Hematopoietic multipotent progenitor cell treated with erythropoietin and hydrocortisone succinate and interleukin-3 and kit ligand, for 6 days (in vitro differentiated cells): ENCODE measurements at regions not wholly inside any gene's neighbourhood (a gene's known extent, or its start where the extent isn't known, plus 50 kb on each side); places are given as distances from the start of the nearest gene placed in this dataset.

Experiments
- DNase-seq: peaks from one replicate; pipeline ENCODE4 v3.0.0-alpha.2; 2015

DNA sequence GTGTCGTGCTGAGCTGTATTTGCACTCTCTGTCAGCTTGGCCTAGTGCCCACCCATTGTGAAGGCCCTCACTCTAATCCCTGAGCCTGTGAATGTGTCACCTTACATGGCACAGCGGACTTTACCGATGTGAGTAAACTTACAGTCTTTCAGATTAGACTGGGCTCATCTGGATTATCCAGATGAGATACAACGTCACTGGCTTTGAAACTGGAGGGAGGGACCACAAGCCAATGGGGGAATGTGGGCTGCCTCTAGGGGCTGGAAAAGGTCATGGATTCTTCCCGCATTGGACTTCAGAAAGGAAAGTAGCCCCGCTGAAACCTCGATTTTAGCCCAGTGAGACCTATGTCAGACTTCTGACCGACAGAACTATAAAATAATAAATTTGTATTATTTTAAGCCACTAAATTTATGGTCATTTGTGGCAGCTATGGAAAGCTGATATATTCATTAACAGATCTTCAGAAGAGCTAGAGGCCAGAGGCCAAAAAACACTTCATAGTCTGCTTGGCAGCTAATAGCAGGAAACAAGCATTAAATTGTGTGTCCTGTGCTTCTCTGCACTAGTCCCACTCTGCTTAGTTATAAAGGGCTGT is 139.0 kb upstream of the GAS1 start:
- no peak for DNase-seq

DNA sequence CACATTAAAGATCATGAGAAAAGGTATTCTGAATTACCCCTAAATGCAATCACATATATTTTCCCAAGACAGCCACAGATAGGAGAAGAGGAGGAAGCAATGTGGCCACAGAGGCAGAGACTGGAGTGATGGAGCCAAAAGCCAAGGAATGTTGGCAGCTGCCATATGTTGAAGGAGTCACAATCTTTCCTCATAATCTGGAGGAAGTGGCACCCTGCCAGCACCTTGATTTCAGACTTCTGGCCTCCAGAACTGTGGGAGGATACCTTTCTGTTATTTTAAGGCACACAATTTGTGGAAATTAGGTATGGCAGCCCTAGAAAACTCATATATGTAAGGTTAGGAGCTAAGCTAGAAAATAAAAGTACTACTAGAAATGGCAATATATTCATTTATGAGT is 139.9 kb upstream of the GAS1 start:
- DNase-seq = no peak

DNA sequence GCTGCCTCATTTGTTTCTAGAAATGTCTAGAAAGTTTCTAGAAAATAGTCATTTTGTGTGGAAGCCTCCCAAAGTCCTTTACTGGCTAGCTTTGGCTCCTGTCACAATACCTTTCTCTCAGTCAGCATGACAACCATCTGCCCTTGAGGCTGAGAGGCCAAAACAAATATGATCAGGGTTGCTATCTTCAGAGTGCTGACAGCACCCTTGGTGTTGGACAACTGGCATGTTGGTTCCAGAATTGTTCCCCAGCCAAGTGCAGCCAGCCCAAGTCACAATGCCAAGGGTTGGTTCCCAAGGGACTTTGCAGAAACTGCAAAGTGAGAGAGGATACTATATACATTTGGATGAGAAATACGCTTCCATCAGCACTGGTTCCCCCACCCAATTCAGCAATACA is 140.9 kb upstream of the GAS1 start:
- DNase-seq = no peak

DNA sequence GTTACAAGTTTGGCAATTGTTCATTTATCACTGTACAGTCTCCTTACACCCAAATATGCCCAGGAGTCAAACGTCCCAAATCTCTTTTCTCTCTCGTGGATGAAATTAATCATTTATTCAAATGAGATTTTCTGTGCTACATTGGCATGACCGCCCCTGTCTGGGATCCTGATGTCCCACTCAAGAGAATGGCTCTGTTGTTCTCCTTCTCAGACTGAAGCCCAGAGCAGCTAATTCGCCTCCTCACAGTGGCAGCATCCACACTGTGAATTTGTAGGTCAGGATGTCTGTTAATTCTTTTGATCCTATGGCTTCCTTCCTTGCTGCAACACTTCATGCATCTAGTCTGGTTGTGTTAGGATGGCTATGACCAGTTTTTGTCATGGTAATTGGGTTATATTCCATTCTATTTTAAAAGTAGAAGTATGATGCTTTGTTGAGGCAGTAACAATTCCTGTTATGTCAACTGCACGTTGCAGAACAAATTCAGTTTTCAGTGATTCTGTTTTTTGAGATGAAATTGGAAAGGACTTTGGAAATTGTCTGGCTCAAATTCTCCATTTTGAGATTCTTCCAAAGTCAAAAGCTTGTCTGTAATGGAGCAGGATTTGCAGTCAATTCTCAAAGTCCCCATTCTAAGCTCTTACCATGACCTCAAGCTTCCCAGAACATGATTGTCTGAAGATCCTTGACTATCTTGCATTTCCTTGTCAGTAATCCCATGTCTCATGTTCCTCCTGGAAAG is 141.5 kb upstream of the GAS1 start:
- no peak for DNase-seq

DNA sequence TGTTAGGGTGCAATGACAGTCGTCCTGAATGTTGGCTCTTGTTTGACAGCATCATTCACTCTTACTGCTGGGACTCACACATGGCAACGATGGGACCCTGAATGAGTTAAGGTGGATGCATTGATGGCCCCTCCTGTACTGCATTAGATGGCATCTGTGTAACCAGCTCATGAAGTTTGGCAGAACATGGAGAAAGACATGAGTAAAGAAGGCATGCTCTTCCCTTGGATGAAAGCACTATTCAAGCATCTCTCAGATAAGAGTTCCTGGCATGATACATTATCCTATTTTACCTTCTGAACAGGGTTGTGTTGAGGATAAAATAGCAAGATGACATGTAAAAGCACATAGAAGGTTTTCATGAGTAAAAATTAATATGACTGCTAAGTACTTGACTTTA is 142.2 kb upstream of the GAS1 start:
- DNase-seq = no peak

DNA sequence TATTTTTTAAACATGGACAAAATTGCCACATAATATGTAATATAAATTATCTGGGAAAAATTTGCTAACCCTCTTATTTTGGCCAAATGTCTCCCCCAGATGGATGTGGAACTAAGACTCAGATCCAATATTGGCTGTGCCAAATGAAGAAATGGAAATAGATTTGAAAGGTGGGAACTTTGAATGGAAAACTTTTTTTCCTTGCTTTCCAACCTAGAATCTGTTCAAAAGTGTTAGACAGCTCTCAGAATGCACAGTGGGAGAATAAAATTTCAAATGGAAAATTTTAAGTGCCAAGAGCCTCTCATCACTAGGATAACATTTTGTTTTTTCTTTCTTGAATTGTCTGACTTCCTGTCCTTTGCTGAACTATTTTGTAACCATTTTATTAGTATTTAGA is 142.6 kb upstream of the GAS1 start:
- no peak for DNase-seq

DNA sequence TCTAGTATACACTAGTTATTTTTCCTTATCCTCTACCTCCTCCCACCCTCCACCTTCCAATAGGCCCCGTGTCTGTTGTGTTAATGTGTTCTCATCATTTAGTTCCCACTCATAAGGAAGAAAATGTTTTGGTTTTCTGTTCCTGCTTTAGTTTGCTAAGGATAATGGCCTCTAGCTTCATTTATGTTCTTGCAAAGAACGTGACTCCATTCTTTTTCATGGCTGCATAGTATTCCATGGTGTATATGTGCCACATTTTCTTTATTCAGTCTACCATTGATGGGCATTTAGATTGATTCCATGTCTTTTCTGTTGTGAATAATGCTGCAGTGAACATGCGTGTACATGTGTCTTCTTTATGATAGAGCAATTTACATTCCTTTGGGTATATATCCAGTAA is 146.5 kb upstream of the GAS1 start:
- DNase-seq = no peak

DNA sequence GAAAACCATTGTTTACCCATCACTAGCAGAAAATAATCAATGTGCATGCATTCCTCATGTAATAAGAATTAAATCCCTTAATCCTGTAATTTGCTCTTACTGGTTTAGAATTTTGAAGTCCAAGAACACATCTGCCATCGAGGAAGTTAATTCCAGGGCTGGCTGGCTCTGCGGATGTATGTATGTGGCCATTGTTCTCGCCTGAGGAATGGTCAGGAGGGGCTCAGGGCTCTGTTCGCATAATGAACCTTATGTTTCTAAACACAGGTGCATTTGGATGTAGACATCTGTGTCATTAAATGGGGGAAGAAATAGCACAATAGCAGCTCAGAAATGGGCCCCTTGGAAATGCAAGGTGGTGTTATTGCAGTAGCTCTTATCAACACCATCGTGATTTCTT is 148.6 kb upstream of the GAS1 start:
- no peak for DNase-seq

DNA sequence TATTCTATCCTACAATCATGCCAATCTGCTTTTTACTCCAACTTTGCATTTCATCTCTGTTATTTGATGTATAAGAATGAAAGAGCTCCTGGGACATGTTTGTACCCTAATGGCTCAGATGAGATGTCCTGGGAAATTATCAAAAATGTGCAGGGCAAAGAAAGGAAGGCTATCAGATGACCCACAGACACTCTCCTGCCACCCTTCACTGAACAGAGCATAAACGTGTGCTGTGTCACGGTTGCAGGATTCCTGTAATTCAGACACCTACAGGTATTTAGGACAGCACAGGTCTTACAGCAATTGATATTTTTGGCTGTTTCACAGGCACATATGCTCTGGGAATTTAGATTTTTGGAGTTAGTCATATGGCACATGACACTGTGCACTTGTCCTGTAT is 149.2 kb upstream of the GAS1 start:
- DNase-seq = no peak

DNA sequence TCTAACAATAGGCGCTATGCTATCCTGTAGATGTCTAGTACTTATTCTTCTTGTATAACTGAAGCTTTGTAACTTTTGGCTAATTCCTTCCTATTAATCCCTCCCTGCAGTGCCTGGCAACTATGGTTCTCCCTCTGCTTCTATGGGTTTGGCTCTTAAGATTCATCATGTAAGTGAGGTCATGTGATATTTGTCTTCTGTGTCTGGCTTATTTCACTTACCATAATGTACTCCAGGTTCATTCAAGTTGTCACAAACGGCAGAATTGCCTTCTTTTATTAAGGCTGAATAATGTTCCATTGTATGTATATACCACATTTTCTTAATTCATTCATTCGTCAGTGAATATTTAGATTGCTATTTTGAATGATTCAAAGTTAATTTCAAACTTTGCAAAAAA is 149.9 kb upstream of the GAS1 start:
- no peak for DNase-seq

DNA sequence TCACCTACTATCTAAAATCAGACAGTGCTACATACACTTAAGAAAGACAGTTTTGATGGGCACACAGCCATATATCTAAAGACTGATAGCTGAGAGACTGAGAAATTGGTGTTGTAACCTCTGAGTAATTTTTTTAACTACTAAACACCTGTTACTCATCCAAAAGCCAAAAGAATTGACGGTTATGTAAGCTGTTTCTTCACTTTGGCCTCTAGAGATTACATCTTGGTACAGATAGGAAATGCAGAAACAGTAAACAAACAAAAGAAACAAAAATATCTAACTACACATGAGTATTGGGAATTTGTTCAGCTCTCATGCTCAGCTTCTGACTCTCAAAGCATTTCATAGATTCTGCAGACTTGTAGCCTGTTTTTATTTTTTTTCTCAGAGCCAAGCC is 152.1 kb upstream of the GAS1 start:
- no peak for DNase-seq

DNA sequence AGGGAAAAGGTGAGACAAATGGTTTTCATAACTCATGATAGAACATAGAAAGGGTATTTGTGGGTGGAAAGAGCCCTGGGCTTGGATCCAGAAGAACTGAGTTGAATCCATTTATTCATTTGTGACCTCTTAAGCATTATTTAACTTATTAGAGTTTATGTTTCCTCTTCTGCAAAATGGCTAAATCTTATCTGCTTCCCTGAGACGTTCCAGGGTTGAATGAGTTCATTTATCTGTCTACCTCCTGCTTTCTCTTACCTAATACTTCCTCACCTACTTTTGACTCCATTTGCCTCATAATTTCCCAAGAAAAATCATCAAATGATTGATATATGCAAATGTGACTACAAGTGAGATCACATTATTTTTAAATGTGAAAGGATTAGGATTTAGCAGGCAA is 152.7 kb upstream of the GAS1 start:
- DNase-seq = no peak

DNA sequence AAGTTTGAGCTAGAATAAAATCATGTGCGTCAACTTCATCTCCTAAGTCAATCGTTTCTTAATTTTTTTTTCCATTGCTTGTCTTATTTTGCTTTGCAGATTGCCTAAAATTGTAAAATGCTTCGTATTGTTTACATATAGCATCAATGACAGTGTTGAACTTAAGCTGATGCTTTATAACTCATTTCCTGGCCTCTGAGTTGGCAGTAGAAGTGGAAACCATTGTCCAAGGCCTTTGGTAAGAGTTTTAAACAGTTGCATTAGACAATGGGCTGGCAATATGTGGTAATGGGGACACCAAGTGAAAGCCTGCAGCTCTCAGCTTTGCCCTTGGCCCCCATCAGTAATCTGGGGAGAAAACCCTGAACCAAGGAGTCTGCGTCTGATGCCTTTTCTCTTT is 154.8 kb upstream of the GAS1 start:
- DNase-seq = no peak

DNA sequence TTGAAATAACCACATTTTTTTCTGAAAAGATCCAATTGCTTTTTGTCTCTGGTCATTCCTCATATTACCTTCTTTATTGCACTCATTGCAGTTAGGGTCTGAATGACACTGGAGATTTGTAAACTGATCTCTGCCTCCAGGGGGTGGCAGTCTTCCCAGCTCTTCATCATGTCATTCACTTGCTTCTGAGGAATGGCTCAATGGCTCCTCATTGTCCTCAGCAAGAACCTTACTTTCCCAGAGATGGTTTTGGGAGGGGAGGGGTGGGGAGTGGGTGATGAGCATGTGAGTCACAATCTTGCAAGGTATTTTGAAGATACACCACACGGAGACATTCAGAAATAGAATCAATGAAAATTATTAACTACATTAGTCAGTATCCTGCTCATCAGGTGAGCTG is 159.8 kb upstream of the GAS1 start:
- DNase-seq = no peak

DNA sequence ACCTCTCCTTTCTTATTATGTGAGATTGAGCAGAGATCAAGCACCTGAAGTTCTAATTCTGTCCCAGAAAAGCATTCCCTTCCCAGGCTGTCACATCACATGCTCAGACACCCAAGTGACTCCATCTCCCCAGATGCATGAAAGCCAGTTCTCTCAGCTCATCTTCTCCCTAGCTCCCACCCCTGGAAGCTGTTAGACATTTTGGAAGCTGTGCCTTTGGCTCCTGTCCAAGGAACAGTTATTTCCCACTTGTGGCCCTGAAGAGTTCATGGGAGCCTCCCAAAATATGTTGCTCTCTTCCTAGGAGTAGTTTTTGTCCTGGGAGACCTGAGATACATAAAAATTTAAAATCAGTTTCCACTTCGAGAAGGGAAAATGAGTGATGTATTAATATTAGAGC is 161.4 kb upstream of the GAS1 start:
- no peak for DNase-seq

DNA sequence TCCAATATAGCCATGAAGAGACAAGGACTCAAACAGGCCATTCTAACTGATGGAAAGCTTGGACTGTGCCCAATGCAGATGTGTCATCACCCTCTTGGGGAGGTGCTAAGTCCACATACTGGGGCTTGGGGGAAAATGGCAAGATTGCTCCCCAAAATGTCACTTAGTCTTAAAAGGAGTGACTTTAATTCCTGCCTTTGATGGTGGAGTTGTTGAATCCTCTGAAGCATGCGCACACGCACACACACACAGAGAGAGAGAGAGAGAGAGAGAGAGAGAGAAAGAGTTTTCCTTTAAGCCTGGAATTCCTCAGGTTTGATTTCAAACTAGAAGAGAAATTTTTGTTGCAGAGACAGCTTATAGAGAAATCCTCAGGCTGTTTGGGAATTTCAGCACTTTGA is 161.9 kb upstream of the GAS1 start:
- DNase-seq = no peak

DNA sequence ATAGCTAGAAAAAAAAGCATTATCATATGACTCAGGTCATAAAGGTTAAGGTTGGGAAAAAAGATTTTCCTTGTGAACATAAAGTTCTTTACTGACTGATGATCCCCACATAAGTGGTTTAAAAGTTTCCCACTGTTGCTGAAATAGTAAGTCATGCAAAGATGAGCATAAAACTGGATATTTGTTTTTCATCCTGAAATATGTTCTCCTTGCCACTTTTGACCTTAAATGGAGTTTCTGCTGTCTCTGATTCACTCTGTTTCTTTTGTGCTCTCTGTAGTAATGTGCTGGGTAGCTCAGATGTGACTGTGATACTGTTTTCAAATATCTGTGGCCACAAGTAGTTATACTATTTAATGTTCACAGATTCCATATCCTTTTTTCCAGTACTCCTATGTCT is 162.5 kb upstream of the GAS1 start:
- DNase-seq = no peak

DNA sequence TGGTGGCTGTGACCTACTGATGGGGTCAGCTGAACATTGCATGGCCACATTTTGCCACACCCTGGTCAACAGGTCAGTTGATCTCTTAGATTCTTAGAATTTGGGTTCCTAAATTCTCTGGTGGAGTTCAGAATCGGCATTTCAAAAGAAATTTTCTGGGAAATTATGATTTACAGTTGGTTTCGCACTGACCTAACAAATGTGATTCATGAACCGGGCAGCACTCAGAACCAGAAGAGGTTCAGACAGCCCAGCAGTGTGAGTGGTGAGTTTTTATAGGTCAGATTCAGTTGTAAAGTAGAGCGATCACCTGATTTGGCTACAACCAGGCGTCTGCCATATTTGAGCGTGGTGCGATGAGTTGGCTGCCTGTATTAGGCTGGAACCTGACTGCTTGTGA is 163.7 kb upstream of the GAS1 start:
- no peak for DNase-seq

DNA sequence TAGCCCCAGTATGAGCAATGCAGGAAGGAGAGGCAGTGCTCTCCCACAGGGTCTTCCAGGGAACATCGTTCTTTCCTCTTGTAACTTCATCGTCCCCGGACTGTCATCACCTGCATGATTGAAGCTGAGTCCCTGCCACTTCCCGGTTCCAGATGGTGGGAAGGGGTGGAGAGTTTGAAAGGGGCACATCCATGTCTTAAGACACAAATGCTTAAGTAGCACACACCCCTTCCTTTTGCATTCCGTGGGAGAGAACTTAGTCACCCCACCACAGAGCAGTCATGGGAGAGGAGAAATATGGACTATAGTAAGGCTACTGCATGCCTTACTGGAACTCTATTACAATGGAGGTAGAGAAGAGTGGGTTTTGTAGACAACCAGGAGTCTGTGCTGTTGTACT is 165.3 kb upstream of the GAS1 start:
- DNase-seq = no peak

DNA sequence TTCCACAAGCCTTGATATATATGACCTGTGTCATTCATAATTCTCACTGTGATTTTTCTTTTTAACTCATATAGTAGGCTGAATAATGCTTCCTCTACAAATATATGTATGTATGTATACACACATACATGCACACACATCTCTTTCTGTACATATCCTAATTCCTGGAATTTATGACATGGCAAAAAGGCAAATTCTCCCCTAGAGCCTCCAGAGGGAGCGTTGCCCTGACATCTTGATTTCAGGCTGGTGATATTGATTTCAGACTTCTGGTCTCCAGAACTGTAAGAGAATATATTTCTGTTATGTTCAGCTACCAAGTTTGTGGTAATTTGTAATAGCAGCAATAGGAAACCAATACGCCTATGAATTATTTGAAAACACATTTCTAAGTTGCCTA is 166.6 kb upstream of the GAS1 start:
- DNase-seq = no peak

DNA sequence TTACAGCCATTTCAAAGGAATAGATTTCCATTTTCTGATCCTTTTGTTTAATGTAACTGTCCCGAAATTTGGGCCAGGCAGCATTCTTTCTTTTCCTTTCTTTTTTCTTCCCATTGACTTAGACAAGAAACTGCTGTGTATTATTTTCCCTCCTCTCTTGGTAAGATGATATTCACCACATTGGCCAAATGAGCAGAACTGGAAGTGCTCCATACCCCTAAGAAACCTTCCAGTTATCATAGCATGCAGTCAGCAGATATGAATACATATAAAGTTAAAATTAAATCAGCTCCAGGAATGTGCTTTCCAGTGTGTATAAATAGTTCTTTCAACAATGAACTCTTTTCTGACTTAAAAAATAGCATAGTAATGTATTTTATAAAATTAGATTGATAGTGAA is 168.5 kb upstream of the GAS1 start:
- DNase-seq = no peak

DNA sequence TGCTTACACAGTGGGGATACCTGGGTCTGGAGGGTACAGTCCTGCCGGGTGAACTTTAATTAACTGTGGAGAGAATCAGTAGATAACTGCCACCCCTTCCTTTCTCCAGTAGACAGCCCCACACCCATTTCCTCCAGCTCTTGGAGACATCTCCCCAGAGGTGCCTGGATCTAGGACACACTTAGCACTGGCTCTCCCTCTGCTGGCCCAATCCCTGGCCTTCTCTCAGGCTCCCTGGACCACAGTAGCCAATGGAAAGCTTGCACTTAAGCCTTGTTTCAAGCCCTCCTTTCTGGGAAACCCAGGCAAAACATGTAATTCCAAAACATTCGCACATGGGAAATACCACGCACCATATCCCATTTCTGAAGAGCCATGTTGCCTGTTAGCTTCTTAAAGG is 169.2 kb upstream of the GAS1 start:
- no peak for DNase-seq

DNA sequence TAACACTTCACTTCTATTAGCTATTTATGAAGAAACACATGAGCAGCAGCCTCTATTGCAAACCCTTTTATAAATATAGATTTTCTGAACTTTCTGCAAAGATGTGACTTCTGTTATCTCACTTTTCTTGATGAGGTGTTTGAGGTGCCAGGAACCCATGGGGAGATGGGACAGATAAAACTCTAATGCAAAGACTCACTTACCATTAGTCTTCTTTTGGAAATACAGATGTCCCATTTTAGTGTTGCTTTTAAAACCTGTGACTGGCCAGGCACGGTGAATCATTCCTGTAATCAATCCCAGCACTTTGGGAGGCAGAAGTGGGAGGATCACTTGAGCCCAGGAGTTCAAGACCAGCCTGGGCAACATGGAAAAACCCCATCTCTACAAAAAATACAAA is 171.3 kb upstream of the GAS1 start:
- DNase-seq = no peak

DNA sequence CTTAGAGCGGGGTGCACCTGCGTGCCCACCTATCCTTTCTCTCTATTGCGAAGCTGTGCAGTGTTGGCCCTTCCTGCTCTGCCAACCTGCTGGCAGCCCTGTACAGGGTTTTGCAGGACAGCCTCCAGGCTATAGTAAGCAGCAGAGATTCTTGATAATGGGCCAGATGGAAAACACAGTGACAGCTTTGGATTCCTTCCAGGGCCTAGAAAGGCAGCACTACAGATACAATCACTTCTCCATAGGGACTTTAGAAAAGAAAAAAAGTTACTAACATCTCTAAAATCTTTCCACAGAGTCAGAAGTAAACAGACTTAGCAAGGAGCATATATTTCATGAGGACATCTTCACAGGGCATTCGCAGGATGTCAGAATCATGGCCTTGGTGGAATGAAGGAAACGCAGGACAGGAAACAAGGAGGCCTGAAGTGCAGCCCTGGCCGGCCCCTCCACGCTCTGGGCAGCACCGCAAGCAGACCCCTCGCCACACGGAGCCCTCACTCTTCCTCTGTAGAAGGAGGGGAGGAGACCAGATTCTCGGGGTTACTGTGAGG is 172.1 kb upstream of the GAS1 start:
- no peak for DNase-seq

DNA sequence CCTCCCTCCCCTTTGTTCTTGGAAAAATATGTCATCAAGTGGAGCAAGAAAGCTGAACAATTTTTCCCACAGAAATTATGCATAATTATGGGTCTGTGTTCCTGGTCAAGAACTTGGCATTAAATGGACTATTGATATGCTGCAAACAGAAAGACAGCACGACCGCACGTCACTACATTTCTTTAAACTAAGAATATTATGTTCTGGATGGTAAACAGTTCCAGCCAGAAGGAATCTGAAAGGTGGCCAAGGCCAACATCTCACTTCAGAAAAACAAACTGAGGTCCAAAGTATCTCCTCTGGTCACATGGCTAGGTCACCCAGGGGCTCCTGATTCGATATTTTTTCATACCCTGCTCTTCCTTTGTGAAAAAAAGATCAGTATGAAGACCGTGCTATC is 173.3 kb upstream of the GAS1 start:
- no peak for DNase-seq
